ENCODE measurements at regions not wholly inside any gene's neighbourhood (a gene's known extent, or its start where the extent isn't known, plus 50 kb on each side); places are given as distances from the start of the nearest gene placed in this dataset.
A peak's percentile ranks its signal among the peaks of the same experiment; 100 is the strongest.

DNA sequence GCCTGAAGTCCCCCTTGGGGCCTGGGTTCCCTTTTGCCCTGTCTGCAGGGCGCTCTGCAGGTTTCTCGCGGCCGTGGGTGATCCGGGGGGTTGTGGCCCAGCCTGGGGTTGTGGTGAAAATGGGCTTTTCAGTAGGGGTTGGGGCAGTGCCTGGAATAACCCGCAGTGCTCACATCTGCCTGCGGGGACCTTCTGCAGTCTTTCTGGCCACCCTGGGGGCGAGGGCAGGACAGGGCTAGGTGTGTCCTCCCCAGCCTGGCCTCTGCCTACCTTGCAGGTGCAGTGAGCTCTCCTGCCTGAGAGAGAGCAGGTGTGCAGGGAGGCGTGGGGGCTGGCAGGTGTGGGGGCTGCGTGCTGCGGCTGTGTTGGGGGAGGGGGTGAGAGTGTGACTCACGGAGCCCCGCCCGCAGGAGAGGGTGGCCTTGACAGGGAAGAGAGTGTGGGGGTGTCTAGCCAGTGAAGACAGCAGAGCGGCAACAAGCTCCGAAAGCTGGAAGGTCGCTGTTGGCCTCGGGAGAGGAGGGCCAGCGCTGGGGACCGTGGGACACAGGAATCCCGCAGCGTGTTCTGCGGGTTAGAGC, 131.4 kb downstream of the MRPL36 start:
- TF ChIP-seq, protein P1, sequence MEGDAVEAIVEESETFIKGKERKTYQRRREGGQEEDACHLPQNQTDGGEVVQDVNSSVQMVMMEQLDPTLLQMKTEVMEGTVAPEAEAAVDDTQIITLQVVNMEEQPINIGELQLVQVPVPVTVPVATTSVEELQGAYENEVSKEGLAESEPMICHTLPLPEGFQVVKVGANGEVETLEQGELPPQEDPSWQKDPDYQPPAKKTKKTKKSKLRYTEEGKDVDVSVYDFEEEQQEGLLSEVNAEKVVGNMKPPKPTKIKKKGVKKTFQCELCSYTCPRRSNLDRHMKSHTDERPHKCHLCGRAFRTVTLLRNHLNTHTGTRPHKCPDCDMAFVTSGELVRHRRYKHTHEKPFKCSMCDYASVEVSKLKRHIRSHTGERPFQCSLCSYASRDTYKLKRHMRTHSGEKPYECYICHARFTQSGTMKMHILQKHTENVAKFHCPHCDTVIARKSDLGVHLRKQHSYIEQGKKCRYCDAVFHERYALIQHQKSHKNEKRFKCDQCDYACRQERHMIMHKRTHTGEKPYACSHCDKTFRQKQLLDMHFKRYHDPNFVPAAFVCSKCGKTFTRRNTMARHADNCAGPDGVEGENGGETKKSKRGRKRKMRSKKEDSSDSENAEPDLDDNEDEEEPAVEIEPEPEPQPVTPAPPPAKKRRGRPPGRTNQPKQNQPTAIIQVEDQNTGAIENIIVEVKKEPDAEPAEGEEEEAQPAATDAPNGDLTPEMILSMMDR (IDR thresholded peaks at IDR 0.05) = peak in 4 of 6 experiments; percentile 15 to 29 (median 22)
- TF ChIP-seq POLR2A (IDR thresholded peaks at IDR 0.05) = no peak

Measured in adrenal gland (tissue), 5 donors.